ENCODE measurements at regions not wholly inside any gene's neighbourhood (a gene's known extent, or its start where the extent isn't known, plus 50 kb on each side); places are given as distances from the start of the nearest gene placed in this dataset.
"Not testable (repeated sequence)": the region's sequence is repeated elsewhere in the genome, so short reads cannot be mapped to it uniquely, and the experiment has no call there.

- DNase-seq: no peak
- in situ Hi-C loops (cut with MboI; ENCODE audit: low pct_unique_long_range_greater_than_20kb, low sequenced_read_pairs): no loop called here
These were observed 756.1 kb downstream of the DNAH5 start for GRCh38 chr5:13188371-13188770.

- no peak for DNase-seq
- in situ Hi-C loops (cut with MboI; ENCODE audit: low pct_unique_long_range_greater_than_20kb, low sequenced_read_pairs): no loop called here
These were observed 757.3 kb downstream of the DNAH5 start for GRCh38 chr5:13187186-13187585.

- in situ Hi-C loops (cut with MboI; ENCODE audit: low pct_unique_long_range_greater_than_20kb, low sequenced_read_pairs): no loop called here
- no peak for DNase-seq
These were observed 758.3 kb downstream of the DNAH5 start for GRCh38 chr5:13186177-13186576.

GRCh38 chr5:13179407-13180087 lies 764.9 kb downstream of the DNAH5 start:
- in situ Hi-C loops (cut with MboI; ENCODE audit: low pct_unique_long_range_greater_than_20kb, low sequenced_read_pairs): no loop called here
- no peak for DNase-seq

GRCh38 chr5:13143630-13144029 lies 800.9 kb downstream of the DNAH5 start:
- in situ Hi-C loops (cut with MboI; ENCODE audit: low pct_unique_long_range_greater_than_20kb, low sequenced_read_pairs): no loop called here
- DNase-seq: no peak

GRCh38 chr5:13143214-13143613 lies 801.3 kb downstream of the DNAH5 start:
- in situ Hi-C loops (cut with MboI; ENCODE audit: low pct_unique_long_range_greater_than_20kb, low sequenced_read_pairs): no loop called here
- no peak for DNase-seq

GRCh38 chr5:13133951-13134350 lies 810.5 kb downstream of the DNAH5 start:
- no peak for DNase-seq

GRCh38 chr5:13115476-13115875 lies 829.0 kb downstream of the DNAH5 start:
- in situ Hi-C loops (cut with MboI; ENCODE audit: low pct_unique_long_range_greater_than_20kb, low sequenced_read_pairs): no loop called here
- DNase-seq: no peak

More at GRCh38 chr5:13133951-13134350, 810.5 kb downstream of the DNAH5 start:
- in situ Hi-C loops (cut with MboI; ENCODE audit: low pct_unique_long_range_greater_than_20kb, low sequenced_read_pairs): no loop called here

GRCh38 chr5:13108265-13108664 lies 836.2 kb downstream of the DNAH5 start:
- DNase-seq: no peak
- in situ Hi-C loops (cut with MboI; ENCODE audit: low pct_unique_long_range_greater_than_20kb, low sequenced_read_pairs): no loop called here

GRCh38 chr5:13107537-13107936 lies 837.0 kb downstream of the DNAH5 start:
- in situ Hi-C loops (cut with MboI; ENCODE audit: low pct_unique_long_range_greater_than_20kb, low sequenced_read_pairs): no loop called here

GRCh38 chr5:13081116-13081515 lies 863.4 kb downstream of the DNAH5 start:
- in situ Hi-C loops (cut with MboI; ENCODE audit: low pct_unique_long_range_greater_than_20kb, low sequenced_read_pairs): no loop called here

More at GRCh38 chr5:13107537-13107936, 837.0 kb downstream of the DNAH5 start:
- no peak for DNase-seq

GRCh38 chr5:13072936-13073335 lies 871.6 kb downstream of the DNAH5 start:
- in situ Hi-C loops (cut with MboI; ENCODE audit: low pct_unique_long_range_greater_than_20kb, low sequenced_read_pairs); DNase-seq: not testable (repeated sequence)

More at GRCh38 chr5:13081116-13081515, 863.4 kb downstream of the DNAH5 start:
- no peak for DNase-seq

- in situ Hi-C loops (cut with MboI; ENCODE audit: low pct_unique_long_range_greater_than_20kb, low sequenced_read_pairs): no loop called here
These were observed 881.4 kb downstream of the DNAH5 start for GRCh38 chr5:13063088-13063487.

GRCh38 chr5:13045897-13046551 lies 898.5 kb downstream of the DNAH5 start:
- in situ Hi-C loops (cut with MboI; ENCODE audit: low pct_unique_long_range_greater_than_20kb, low sequenced_read_pairs): no loop called here
- no peak for DNase-seq

More at GRCh38 chr5:13063088-13063487, 881.4 kb downstream of the DNAH5 start:
- no peak for DNase-seq

GRCh38 chr5:13034061-13034460 lies 910.4 kb downstream of the DNAH5 start:
- no peak for DNase-seq
- in situ Hi-C loops (cut with MboI; ENCODE audit: low pct_unique_long_range_greater_than_20kb, low sequenced_read_pairs): no loop called here

GRCh38 chr5:13029211-13029610 lies 915.3 kb downstream of the DNAH5 start:
- no peak for DNase-seq
- in situ Hi-C loops (cut with MboI; ENCODE audit: low pct_unique_long_range_greater_than_20kb, low sequenced_read_pairs): no loop called here

GRCh38 chr5:13027874-13028273 lies 916.6 kb downstream of the DNAH5 start:
- in situ Hi-C loops (cut with MboI; ENCODE audit: low pct_unique_long_range_greater_than_20kb, low sequenced_read_pairs): no loop called here

GRCh38 chr5:13019729-13020128 lies 924.8 kb downstream of the DNAH5 start:
- in situ Hi-C loops (cut with MboI; ENCODE audit: low pct_unique_long_range_greater_than_20kb, low sequenced_read_pairs): no loop called here
- no peak for DNase-seq

More at GRCh38 chr5:13027874-13028273, 916.6 kb downstream of the DNAH5 start:
- no peak for DNase-seq

- in situ Hi-C loops (cut with MboI; ENCODE audit: low pct_unique_long_range_greater_than_20kb, low sequenced_read_pairs): no loop called here
- no peak for DNase-seq
These were observed 941.0 kb downstream of the DNAH5 start for GRCh38 chr5:13003457-13003856.

GRCh38 chr5:12999667-13000066 lies 944.8 kb downstream of the DNAH5 start:
- in situ Hi-C loops (cut with MboI; ENCODE audit: low pct_unique_long_range_greater_than_20kb, low sequenced_read_pairs): no loop called here
- DNase-seq: no peak

- no peak for DNase-seq
- in situ Hi-C loops (cut with MboI; ENCODE audit: low pct_unique_long_range_greater_than_20kb, low sequenced_read_pairs): no loop called here
These were observed 959.3 kb downstream of the DNAH5 start for GRCh38 chr5:12985142-12985541.

All from KBM-7 (cell line).